Stimulated activated CD4-positive, alpha-beta T cell treated with anti-CD3 and anti-CD28 coated beads, Interleukin-2, amount 100 ng/mL, for 4 hours (primary cell): ENCODE measurements at regions not wholly inside any gene's neighbourhood (a gene's known extent, or its start where the extent isn't known, plus 50 kb on each side); places are given as distances from the start of the nearest gene placed in this dataset.

Experiments used
- DNase-seq: peaks from one replicate; pipeline ENCODE4 v3.0.0-alpha.2; 2020; ENCODE audit warnings: low read depth

DNA sequence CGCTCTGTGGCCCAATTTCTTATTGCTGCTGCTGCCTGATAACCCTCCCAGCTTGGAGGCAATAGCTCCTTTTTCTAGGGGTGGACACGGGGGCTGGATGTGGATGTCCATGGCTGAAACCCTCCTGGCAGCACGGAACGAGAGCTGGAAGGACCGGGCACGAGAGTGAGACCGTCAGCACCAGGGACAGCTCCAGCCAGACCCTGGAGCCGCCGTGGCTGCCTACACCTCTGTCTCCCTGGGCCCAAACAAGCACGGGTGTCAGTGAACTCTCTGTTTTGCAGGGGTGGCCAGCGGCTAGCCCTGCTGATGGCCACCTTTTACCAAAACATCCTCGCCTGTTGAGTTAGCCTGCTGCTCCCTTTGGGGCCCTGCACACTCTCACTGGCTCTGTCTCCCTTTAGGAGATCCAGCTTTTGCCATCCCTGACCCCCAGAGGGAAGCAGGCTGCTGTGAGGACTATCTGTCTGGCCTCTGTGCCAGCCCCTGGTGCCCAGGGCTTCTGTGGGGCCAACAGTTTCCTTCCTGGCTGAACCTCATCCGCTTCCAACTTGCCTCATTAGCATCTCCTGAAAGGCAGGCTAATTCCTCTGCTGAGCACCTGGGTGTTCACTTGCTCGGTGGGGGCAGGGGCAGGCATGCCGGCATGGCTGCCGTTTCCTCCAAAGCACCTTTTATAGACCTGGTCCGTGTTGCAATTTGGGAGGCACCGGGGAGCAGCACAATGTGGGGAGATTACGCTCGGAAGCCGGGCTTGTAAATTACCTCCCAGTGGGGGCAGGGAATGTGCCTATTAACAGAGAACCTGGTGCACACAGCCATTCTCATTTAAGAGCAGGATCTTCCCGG lies 118.1 kb downstream of the ENGASE start:
- no peak for DNase-seq

DNA sequence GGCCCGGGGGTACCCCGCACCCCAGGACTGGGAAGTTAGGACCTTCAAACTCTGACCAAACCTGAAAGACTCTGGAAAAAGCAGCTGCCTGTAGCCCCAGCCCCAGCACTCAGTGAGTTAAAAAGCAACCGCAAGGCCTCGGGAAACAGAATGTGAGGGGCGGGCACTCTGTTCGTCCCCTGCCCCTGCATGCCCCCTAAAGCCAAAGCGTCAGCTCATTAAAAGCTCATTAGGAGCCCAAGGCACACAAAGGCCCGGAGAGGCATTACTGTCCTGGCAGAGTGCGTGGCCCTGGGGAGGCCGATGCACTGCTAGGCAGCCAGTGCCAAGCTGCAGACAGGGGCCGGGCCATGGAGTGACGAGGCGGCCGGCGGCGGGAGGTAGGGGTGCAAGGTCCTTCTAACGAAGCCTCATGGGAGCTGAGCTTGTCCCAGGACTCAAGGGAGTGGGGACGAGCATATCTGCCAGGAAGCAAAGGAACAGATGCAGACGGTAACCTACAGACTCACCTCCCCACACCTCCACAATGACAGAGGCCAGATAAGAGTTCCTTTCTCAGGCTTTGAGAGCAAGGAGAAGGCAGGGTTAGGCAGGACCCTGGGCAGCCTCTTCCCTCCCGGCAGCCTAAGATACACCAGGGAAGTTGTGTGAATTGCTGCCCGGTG lies 116.8 kb downstream of the ENGASE start:
- DNase-seq: no peak

DNA sequence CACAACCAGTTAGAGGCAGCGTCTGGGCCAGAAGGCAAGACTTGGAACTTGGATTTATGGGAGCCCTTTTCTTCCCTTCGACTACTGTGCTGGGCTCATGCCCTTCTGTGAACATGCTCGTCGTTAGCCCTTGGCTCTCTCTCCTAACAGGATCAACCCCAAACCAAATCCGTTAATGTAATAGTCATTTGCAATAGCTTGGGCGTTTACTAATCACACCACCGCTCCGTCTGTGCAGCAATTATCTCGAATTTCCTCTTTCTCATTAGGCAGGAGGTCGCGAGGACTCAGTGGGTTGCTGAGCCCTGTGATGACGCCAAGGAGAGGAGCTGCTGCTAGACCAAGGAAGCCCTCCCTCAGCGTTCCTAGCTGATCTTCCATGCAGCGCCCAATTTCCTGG lies 114.7 kb downstream of the ENGASE start:
- no peak for DNase-seq

DNA sequence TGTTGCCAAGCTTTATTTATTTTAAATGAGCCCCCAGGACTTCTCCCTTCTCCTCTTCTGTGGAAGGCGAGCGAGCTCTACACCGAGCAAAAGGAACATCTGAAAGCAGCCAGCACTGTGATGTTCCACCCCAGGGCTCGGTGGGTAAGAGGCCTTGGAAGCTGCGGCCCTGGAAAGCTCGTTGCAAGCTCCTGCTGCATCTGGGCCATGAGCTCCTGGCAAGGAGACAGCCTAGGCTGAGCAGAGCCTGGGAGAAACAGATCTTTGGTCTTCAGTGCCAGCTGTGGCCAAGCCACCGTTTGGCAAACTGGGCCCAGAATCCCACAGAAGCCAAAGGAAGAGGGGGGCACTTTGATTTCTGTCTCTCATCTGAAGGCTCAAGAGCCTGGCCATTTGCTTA lies 114.1 kb downstream of the ENGASE start:
- DNase-seq: no peak

DNA sequence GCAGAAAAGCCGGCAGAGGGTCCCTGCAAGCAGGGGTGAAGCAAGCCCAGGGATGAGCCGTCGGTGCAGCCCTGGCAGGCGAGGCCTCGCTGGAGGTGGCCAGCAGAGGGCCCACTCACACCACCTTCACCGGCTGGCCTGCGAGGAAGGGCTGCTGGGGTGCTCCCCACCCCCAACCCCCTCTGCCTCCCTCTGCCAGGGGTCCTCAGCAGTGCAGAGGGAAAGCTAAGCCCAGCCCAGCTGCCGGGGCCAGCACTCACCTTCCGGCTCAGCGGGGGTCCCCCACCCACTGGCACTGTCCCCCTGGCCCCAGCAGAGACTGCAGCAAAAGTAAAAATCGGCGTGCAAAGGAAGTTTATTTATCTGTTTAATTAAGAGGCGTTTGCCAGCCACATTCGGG lies 113.4 kb downstream of the ENGASE start:
- DNase-seq: no peak

DNA sequence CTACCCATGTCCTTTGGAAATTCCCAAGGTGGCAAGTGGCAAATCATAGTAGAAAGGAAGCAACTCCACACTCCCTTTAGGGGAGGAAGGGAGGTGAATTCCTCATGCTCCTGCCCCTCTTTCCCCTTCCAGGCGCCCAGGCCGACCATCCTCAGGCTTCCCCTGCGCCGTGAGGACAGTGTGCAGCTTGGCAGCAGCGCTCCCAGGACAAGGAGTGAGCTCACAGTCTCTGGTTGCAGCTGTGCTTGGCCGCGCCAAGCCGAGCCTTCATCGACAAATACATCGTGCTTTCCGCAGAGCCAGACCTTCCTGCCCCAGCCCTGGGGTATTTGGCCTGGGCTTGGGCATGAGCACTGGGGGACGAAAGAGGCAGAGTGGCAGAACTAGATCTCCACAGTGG lies 112.6 kb downstream of the ENGASE start:
- no peak for DNase-seq

DNA sequence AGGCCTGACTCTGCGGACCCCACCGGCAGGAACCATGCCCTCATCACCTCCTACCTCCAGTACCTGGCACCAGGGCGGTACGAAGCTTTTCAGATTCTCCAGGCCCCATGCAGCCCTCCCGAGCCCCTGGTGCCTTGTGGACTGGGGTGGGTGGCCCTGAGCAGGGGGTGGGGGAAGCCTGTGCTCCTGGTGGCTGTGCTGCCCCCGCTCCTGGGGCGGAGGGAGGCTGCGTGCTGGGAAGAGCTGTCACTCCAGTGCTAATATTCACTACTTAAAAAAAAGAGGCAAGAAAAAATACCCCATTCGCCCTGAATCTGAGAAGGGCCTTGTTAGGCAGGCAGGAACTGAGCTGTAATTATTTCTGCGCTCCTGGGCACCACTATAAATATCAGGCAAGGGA lies 111.8 kb downstream of the ENGASE start:
- DNase-seq: no peak

DNA sequence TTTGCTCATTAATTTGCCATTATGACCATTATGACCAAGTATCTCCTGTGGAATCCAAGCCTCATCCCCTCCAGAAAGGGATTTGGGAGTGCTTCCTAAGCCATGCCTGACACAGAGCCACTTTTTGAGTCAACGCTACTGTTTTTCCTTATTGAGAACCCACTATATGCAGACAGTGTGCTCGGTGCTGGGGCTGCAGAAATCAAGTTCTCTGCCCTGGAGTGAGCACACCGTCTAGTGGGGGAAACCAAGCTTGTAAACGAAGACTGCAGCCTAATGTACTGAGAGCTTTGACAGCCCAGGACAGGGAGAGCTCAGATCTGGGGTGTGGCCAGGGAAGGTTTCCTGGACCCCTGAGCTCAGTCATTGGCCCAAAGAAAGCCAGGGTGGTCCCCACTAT lies 111.0 kb downstream of the ENGASE start:
- DNase-seq: no peak

DNA sequence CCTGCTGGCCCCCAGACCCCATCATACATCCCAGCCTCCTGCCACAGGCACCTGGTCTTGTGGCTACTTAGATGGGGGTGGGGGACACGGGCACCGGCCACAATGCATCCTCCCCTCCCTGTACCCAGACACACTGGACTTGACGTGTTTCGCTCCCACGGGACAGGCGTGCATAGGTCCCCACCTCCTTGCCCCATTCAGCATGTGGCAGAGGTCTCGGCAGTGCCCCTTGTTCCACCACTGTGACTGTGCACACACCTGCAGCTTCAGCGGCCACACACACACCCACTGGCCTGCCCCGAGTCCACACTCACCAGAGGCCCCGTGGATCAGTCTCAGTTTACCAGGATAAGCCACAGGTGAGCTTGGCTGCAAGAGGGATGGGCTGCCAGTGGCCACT lies 109.6 kb downstream of the ENGASE start:
- DNase-seq: no peak

DNA sequence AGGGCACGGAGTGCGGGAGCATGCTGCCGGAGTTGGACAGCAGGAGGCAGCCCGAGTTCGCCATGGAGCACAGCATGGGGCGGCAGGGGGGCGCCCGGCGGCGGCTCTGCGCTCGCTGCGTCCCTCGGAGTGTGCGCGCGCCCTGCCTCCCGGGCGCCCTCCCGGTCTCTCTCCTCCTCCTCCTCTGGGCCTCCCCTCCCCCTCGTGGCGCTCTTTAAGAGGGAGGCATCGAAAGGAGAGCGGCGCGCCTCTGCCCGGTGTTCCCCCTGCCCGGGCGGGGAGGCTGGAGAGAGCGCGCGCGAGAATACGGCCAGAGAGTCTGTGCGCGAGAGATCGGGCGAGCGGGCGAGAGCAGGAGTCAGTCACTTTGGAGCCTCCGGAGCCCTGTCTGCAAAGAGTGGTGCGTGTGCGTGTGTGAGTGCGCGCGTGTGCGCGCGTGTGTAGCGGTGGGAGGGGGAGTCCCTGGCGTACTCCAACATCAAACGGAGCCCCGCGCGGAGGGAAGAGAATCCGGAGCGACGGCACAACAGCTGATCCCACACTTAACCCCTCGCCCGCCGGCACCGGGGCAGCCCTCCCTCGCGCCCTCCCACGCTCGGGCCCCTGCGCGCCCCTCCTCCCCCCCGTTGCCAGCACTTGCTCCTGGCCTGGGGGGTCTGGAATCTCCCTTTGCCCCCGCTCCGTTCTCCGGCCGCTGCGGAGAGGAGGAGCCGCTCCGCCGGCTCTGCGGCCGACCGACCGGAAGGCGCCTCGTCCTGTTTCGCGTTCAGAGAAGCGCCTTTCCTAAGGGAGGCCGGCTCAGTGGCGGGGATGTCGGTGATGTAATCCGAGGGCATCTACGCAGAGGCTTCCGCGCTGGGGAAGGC lies 108.9 kb downstream of the ENGASE start:
- DNase-seq: no peak

DNA sequence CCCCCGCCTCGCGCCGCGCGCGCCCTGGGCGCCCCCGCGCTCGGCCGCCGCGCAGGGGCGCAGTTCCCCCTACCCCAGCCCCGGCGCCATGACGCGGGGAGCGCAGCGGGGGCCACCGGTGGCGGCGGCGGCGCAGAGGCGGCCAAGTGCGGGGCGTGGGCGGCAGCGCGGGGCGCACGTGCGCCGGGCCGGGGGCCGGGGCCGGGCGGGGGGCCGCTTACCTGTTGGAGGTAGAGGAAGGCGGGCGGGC lies 108.3 kb downstream of the ENGASE start:
- DNase-seq: no peak

DNA sequence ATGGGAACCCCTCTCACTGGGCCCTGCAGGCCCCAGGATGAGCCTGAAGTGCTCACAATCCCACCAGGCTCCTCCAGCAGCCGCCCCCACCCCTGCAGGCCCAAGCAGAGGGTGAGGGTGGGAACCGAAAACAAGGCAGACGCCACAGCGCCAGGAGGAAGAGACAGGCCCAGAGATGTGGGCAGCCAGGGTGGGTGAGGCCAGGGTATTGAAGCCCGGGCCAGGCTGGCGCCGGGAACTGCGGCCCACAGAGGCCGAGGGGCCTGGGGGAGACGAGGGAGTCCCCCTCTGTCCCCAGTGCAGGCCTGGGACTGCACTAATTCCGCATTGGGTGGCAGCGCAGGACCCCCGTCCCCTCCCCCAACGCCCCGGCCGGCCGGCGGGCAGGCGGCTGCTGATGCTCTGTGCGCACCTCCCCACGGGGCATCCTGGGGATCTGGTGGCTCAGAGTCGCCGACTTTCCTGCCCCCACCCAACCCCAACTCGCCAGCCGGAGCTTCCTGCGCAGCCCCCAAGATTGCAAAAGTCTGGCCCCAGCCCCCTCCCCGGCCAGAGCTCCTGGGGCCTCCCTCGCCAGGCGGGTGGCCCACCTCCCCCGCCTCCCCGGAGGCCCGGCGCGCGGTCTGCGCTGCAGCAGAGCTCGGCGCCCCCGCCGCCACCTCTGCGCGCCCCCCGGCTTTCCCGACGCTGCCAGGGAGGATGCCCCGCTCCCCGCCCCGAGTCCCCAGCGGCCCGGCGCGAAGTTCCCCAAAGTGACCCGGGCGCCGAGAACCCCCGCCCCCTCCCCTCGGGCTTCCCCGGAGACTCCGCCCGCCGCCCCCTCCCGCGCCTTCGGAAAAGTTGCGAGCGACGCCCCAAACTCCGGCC lies 107.8 kb downstream of the ENGASE start:
- no peak for DNase-seq

DNA sequence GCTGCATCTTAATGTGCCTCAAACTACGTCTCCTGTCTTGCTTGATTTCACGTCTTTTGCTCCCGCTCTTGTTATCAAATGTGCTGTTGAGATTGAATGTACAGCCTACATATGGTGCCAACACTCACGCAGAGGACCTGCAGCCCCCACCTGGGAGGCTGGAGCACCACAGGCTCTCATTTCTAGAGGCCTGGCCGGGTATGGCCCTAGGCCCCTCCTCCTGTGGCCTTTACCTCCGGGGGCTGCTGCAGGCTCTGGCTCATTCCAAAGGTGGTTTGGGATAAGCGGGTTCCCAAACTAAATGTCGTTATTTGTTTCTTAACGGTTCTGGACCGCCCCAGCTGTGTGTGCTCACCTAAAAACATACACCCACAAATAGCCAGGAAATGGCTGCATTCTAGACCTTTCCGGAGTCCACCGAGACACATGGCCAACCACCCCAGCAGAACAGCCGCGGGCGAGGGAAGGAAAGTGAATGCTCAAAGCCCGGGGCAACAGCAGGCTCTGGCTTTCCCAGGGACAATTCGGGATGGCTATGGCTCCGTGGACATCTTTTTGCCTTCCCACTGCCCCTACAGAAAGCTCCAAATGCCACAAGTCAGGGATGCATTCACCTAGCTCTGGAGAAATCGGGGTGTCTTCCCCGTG lies 105.9 kb downstream of the ENGASE start:
- DNase-seq: no peak

DNA sequence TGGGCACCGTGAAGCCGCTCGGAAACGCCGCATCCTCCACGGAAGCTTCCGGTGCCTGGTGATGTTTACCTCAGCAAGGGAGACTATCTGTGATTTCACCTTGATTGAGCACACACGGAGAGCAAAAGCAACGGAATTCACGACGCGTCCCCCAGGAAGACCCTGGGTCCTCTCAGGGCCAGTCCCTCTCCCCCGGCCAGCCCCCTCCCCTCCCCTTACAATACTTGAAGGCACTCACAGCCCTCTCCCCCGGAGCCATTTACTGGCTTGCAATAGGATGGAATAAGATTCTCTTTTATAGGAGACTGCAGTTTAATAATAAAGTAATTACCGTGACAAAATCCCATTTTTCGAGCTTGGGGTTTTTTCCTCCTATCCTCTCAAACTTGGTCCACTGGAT lies 104.7 kb downstream of the ENGASE start:
- no peak for DNase-seq

DNA sequence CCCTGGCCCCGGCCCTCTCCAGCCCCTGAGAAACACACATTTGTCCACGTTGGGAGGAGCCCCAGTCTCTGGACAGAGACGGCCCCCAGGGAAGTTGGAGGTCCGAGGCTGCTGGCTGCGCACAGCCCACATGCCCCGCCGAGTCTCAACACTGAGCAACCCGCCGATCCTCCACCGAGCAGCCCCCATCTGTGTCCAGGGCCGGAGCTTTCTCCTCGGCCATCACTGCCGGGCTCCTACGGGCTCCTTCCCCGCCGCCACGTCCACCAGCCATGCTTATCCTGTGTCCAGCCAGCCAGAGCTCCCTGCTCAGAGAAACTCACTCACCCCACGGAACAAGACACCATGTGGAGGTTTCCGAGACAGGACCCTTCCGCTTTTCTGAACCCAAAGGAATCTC lies 103.3 kb downstream of the ENGASE start:
- DNase-seq: no peak

DNA sequence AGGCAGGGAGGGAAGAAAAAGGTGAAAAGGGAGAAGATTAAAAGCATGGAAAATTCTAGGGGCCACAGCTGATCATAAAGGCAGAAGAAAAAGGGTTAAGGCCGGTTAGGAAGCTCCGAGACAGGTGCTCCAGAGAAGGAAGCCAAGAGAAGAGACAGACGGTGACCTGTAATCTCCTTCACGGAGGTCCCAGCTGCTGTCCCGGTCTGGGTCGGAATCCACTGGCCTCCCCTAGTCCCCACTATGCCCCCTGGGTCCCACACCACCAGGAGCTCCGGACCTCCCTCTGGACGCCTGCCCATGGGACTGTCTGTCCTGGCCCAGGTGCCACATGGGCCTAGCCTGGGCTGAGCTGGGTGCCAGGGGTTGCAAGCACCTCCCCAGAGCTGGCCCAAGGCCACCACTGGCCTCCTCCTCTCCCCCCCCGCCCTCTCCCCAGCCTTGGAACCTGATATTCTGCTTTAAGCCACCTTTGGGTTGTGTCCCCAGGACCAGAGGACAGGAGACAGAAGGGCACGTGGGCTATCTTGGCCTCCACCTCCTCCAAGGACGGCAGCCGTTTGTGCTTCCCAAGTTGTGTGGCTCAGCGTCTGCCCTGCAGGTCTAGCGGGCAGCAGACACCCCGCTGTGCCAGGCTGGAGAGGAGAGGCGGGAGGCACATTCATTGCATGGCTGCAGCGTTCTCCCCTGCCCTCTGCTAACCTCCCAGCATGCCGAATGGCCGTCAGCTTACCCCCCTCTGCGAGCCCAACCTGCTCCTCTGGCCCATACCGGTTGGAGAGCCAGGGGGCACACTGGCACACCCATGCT lies 102.4 kb downstream of the ENGASE start:
- no peak for DNase-seq

DNA sequence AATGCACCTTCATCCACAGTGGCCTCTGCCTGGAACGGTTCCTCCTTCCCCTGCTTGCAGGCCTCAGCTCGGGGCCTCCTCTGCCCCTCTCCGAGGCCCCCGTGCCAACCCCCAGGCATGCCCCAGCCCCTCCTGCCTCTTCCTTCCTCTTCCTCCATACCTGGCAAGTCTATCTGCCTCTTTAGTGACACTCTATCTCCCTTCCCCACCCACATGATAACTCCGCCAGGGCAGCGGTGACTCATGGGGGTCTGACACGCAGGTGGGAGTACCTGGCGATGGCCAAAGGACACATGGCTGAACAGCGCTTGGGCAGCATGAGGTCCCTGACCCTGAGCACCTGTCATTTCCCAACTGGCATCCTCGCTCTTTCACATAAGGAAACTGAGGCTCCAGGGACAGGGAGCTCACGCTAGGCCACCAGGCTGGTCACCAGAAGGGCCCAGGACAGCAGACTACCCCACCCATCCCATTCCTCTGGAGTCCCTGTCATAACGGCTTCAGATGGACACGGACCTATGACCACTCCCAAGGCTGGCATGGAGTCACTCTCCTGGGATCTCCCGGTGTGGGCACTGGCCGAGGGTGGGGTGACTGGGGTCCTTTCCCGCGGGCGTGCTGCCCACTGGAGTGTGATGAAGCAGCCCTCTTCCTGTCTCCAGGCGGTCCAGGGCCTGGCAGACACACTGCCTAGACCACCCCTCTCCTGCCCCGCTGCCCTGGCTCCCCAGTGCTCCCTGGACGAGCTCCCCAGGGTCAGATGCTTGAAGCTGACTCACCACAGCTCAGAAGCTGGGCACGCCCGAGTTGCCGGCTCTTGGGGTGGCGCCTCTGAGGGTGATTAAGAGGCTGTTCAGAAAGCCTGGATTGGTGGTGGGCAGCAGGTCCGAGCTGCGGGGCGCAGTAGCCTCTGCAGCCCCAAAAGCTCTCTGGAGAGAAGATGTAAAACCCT lies 100.6 kb downstream of the ENGASE start:
- DNase-seq: no peak

DNA sequence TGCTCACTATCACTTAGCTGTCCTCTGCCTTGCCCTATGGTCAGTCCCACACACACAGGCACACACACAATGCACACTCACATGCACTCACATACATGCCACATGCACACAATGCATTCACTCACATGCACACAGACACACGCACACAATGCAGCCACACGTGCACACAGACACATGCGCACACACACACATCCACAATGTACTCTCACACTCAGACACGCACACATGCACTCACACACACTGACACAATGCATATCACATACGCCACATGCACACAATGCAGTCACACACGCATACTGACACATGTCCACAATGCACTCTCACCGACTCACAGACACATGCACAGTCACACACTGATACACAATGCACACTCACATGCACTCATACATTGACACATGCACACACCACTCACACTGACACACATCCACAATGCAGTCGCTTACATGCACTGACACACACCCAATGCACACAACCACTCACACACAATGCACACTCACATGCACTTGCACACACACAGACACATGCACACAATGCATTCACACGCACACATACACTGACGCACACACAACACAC lies 99.7 kb downstream of the ENGASE start:
- DNase-seq: no peak

DNA sequence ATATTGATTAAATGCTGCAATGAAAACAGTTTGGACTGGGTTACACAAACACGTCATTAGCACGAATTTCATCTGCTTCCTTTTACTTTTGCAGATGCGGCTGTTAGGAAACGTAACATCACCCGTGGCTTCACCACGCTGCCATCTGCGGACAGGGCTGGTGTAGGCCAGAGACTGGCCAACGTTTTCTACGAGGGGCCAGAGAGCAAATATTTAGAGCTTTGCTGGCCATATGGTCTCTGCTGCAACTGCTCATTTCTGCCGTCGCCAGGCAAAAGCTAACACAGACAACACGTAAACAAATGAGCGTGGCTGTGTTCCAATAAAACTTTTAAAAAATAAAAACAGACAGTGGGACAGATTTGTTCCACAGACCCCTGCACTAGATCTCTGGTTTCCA lies 96.6 kb downstream of the ENGASE start:
- no peak for DNase-seq
